ENCODE measurements at regions not wholly inside any gene's neighbourhood (a gene's known extent, or its start where the extent isn't known, plus 50 kb on each side); places are given as distances from the start of the nearest gene placed in this dataset.

DNA sequence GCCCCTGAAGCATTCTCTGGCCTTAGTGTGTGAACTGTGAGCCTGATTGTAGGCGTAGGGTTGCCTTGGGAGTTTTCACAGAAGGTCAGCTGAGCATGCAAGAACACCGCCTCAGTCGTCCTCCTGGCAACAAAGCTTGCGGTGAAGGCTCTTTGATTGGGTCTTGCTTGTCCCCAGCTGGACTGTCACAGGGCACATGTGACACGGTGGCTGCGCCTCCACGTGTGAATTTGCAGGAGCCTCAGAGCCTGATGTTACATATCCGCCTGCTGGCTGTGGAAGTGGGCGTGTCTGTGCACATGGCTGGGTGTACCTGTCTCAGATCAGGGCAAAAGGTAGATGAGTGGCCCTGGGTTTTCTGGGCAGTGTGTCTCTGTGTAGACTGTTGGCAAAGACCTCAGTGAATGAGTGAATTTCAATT lies 228.7 kb downstream of the HAUS1 start:
- Histone ChIP-seq H2BK5ac (ENCODE audit: low read depth, low read length) (0 out of 2 replicates have a peak overlapping the region, but pooled peaks have one; percentile 27), H2AFZ (ENCODE audit: low read length) (peak overlapping the region; percentile 53), H4K8ac (ENCODE audit: extremely low read depth, insufficient read depth, low read length) (no peak overlapping the region), H2BK20ac (ENCODE audit: low read length) (no peak overlapping the region), H2BK120ac (replicated peaks; ENCODE audit: low read depth, low read length) (no peak overlapping the region), H3K14ac (ENCODE audit: insufficient read length) (no peak overlapping the region), H3K9ac (replicated peaks in 1 of 4; ENCODE audit: extremely low read depth in 1 of 4, low read depth in 3 of 4, low read length in 3 of 4) (no peak overlapping the region), H2BK12ac (ENCODE audit: low read depth, low read length) (peak overlapping the region; percentile 84; the same call in 1 of the 2 replicates), H3K4ac (replicated peaks; ENCODE audit: insufficient read length, low read depth, low read length) (no peak overlapping the region), H4K91ac (replicated peaks; ENCODE audit: insufficient read length, low read length) (no peak overlapping the region), H3K9me3 (ENCODE audit: insufficient read depth in 2 of 2, low read depth in 1 of 2, low read length in 1 of 2) (no peaks in the 10 kb centered on the region), H3K36me3 (ENCODE audit: control insufficient read depth in 2 of 4, insufficient read depth in 4 of 4, low read length in 3 of 4) (no peaks in the 10 kb centered on the region), H3K4me2 (ENCODE audit: insufficient read depth in 1 of 2, low read depth in 2 of 2, low read length in 2 of 2) (peak overlapping the region; percentile 88 to 100), H3K27me3 (replicated peaks in 1 of 4; ENCODE audit: control insufficient read depth in 3 of 4, extremely low read depth in 1 of 4, insufficient read depth in 3 of 4, low read length in 3 of 4) (peaks cover 0 to 22% (median 14%) of the 10 kb centered on the region in 4 experiments; a peak in 5 of 7 replicates), H2AK5ac (ENCODE audit: low read depth, low read length) (no peak overlapping the region; the same call in 1 of the 2 replicates), H3K79me1 (ENCODE audit: low read depth, low read length) (no peaks in the 10 kb centered on the region; the same call in 1 of the 2 replicates), H4K20me1 (replicated peaks in 1 of 2; ENCODE audit: control insufficient read depth in 1 of 2, insufficient read depth in 2 of 2, low read length in 2 of 2) (no peaks in the 10 kb centered on the region), H3K18ac (ENCODE audit: extremely low read depth, low read length) (no peak overlapping the region), H3K27ac (ENCODE audit: low read depth, low read length) (no peak overlapping the region), H3K56ac (replicated peaks; ENCODE audit: insufficient read length, low read depth, low read length) (no peak overlapping the region), H3K4me1 (replicated peaks in 1 of 4; ENCODE audit: control insufficient read depth in 3 of 4, insufficient read depth in 4 of 4, low read length in 3 of 4) (peaks cover 2 to 21% (median 14%) of the 10 kb centered on the region in 4 experiments), H3K4me3 (ENCODE audit: extremely low read depth in 1 of 4, insufficient read depth in 2 of 4, low read depth in 3 of 4, low read length in 4 of 4) (peak overlapping the region; percentile 47 to 79 (median 58); a peak in 5 of 8 replicates), H4K5ac (ENCODE audit: insufficient read length, low read depth, low read length) (no peak overlapping the region), H3K79me2 (ENCODE audit: control insufficient read depth in 1 of 2, insufficient read depth in 2 of 2, low read length in 2 of 2) (peaks cover 0 to 15% of the 10 kb centered on the region in 2 experiments; a peak in 2 of 4 replicates), H3K23ac (ENCODE audit: insufficient read length) (no peak overlapping the region), H3K23me2 (ENCODE audit: low read depth, low read length) (peaks cover 14% of the 10 kb centered on the region), H2BK15ac (ENCODE audit: low read length) (peak overlapping the region; percentile 99)
- ChIA-PET CTCF (ENCODE audit: partially characterized antibody) (interaction anchor here (0.9 to 2.1 kb wide), 6 partner anchors 14 to 328 kb away, joined by 3 to 13 read pairs (median 4); a partner anchor contains a TSS), POLR2A (ENCODE audit: partially characterized antibody) (interaction anchor here (0.7 to 4.8 kb wide), 10 partner anchors 8 to 238 kb away, joined by 3 to 24 read pairs (median 4); a partner anchor contains a TSS)
- no peak for FAIRE-seq
- 65% methylated on average over 9 of the region's 9 CpGs; no CpG with 5 or more reads in 1 of the 2 experiments for WGBS, 2 experiments (ENCODE audit: extremely low coverage in 1 of 2, insufficient coverage in 1 of 2, insufficient read length in 1 of 2, insufficient replicate concordance in 2 of 2, low coverage in 1 of 2, low lambda C conversion rate in 2 of 2, missing lambda C conversion rate in 1 of 2)
- peak in 1 of 2 experiments; percentile 54 for DNase-seq (ENCODE audit: low read depth in 1 of 2, low spot score in 2 of 2)
- TF ChIP-seq ASH2L (IDR thresholded peaks at IDR 0.05; ENCODE audit: low read length), result no peak
- TF ChIP-seq HDAC6 (IDR thresholded peaks at IDR 0.05; ENCODE audit: low read depth, low read length), result no peak
- no peak for TF ChIP-seq CEBPB (IDR thresholded peaks at IDR 0.05; ENCODE audit: low read depth, low read length)
- TF ChIP-seq JUND (IDR thresholded peaks at IDR 0.05; ENCODE audit: low read length), result no peak
- TF ChIP-seq RXRA (IDR thresholded peaks at IDR 0.05; ENCODE audit: insufficient read depth, low read depth, low read length), result no peak
- TF ChIP-seq PHF8 (conservative IDR thresholded peaks at IDR 0.05; ENCODE audit: low read depth, low read length), result no peak
- no peak for TF ChIP-seq YY1 (IDR thresholded peaks at IDR 0.05; ENCODE audit: low read depth, low read length)
- TF ChIP-seq BRCA1 (IDR thresholded peaks at IDR 0.05; ENCODE audit: low read depth, low read length), result no peak

All from H1 (cell line).